ENCODE measurements at regions not wholly inside any gene's neighbourhood (a gene's known extent, or its start where the extent isn't known, plus 50 kb on each side); places are given as distances from the start of the nearest gene placed in this dataset.

DNA sequence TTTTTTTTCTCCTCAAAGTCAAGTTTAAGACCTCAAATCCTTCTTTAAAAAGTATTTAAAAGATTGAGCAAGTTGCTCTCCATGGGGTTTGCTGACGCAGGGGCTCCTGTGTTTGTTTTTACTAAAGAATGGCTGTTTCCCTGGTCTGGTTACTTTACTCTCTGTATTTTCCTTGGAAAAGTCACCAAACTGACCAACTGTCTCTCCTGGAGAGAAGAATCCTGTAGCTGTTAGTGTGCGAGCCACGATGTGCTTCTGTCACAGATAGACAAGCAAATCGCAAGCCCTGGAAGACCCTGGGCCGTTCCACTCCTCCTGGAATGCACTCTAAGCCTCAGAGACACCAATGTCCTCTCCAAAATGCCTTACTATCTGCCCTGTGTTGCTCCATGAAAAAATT lies 212.1 kb downstream of the CHIC2 start:
- TF ChIP-seq, protein P1, sequence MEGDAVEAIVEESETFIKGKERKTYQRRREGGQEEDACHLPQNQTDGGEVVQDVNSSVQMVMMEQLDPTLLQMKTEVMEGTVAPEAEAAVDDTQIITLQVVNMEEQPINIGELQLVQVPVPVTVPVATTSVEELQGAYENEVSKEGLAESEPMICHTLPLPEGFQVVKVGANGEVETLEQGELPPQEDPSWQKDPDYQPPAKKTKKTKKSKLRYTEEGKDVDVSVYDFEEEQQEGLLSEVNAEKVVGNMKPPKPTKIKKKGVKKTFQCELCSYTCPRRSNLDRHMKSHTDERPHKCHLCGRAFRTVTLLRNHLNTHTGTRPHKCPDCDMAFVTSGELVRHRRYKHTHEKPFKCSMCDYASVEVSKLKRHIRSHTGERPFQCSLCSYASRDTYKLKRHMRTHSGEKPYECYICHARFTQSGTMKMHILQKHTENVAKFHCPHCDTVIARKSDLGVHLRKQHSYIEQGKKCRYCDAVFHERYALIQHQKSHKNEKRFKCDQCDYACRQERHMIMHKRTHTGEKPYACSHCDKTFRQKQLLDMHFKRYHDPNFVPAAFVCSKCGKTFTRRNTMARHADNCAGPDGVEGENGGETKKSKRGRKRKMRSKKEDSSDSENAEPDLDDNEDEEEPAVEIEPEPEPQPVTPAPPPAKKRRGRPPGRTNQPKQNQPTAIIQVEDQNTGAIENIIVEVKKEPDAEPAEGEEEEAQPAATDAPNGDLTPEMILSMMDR (IDR thresholded peaks at IDR 0.05): no peak

DNA sequence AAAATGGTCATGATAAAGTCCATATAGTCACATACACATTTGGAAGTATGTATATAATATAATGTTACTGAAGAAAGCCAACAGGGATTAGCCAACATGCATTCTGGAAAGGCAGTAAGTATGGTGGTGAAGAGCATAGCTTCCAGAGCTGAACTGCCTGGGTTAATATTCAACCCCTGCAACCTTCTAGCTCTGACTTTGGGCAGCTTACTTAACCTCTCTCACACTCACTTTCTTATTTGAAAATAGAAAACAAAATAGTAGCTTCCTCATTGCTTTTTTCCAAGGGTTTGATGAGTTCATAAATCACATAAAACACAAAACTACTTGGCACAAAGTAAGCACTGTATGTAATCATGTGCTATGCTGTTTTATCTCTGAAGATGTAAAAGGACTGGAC lies 216.4 kb downstream of the CHIC2 start:
- TF ChIP-seq, protein P1 (IDR thresholded peaks at IDR 0.05): no peak

DNA sequence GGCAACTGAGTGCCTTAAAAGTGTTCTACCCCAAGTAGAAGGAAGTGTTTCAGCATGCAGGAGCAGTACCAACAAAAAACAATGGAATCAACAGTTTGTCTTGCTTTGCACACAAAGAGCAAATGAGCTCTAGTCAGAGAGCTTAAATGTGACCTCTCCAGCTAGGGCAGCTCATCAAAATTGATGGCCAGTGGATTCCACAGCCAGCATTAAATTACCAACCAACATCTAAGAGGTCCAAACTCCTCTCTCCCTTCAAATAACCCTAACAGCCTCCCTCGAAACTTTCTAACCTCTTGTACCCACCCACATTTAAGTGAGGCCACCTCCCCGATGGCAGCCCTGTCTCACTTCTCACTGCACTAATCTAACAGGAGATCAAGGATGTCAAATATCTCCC lies 219.9 kb downstream of the CHIC2 start:
- TF ChIP-seq, protein P1 (IDR thresholded peaks at IDR 0.05): no peak

DNA sequence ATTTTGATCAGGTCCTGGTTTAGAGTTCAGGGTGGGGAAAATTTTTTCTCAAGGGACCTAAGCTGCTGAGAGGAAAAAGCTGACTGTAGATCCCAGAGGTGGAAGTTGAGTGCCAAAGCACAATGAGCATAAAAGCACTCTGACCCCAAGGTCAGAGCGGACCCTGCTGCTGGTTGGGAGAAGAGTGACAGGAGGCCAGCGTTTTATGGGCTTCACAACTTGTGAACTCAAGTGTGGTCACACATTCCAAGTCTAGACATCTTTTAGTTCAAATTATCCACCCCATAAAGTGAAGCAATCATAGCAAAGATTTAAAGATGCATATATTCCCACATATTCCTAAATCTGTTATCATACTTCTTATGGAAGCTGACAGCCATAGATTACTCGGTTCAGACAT lies 220.3 kb downstream of the CHIC2 start:
- TF ChIP-seq, protein P1 (IDR thresholded peaks at IDR 0.05): no peak

DNA sequence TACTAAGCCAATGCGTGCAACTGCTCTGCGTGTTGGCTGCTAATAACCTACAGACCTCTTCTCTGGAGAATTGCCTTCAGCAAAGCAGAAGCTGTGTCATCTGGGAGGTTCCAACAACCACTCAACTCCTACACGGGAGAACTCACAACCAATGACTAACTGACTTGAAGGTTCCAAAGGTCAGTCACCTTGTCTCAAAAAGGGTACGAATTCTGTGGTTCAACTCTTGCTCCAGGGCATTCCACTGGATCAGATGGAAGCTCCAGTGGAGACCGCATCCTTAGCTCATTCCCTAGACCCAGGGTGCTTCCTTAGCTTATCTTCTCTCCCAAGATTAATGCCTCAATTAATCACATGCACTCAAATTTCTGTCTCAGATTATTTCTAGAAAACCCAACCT lies 222.7 kb downstream of the CHIC2 start:
- TF ChIP-seq, protein P1 (IDR thresholded peaks at IDR 0.05): no peak

DNA sequence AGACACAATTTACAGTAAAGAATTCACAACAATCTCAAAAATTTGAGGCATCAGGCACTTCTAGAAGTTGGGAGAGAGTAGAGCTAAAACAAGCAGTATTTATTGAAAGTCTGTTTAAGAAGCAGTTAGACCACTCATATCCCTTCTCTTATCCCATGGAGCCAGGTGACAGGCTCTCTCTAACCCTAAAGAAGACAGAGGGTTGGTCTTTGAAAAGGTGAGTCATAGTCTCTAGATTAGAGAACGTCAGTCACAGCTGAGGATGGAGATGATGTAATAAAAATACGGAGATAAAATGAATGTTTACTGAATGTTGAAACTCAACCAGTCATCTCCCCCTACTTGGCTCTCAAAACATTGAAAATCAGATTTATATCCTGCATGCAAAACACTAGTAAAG lies 223.8 kb downstream of the CHIC2 start:
- TF ChIP-seq, protein P1 (IDR thresholded peaks at IDR 0.05): no peak

DNA sequence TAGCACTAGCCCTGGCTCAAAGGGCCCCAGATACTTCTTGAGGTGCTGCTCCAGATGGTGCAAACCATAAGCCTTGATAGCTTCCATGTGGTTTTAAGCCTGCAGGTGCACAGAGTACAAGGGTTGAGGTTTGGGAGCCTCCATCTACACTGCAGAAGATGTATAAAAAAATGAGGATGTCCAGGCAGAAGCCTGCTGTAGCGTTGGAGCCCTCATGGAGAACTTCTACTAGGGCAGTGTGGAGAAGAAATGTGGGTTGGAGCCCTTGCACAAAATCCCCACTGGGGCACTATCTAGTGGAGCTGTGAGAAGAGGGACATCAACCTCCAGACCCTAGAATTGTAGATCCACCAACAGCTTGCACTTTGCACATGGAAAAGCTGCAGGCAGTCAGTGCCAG lies 231.9 kb downstream of the CHIC2 start:
- TF ChIP-seq, protein P1 (IDR thresholded peaks at IDR 0.05): no peak

DNA sequence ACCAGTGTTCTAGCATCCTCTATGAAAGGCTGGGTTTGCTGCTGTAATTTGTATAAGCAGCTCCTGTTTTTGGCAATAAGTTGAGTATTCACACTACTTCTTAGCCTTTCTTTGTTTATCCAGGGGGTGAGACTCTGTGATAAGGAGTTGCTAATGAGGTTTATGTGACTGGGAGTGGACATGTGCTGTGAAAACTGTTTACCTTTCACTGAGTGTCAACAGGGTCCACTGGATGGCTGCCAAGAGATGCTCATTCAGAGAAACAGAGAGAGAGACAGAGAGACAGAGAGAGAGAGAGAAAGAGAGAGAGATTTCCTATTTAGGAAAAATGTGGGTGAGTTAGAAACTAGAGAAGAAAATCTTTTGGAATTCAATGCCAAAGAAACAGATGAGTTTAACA lies 233.9 kb downstream of the CHIC2 start:
- TF ChIP-seq, protein P1 (IDR thresholded peaks at IDR 0.05): no peak
